H9 (cell line): ENCODE measurements at regions not wholly inside any gene's neighbourhood (a gene's known extent, or its start where the extent isn't known, plus 50 kb on each side); places are given as distances from the start of the nearest gene placed in this dataset.
A peak's percentile ranks its signal among the peaks of the same experiment; 100 is the strongest.

Source experiments
- DNase-seq: peaks from one replicate; pipeline ENCODE4 v3.0.0-alpha.2; 2017
- H2AFZ ChIP-seq: one replicate; pipeline ENCODE4 v1.6.1; 2013; ENCODE audit warnings: mild to moderate bottlenecking, low read length, control low read depth, moderate library complexity
- H2AK5ac ChIP-seq: 2 replicates; pipeline ENCODE4 v1.6.1; 2013; ENCODE audit warnings: low read length, control low read depth, mixed read lengths; ENCODE audit not compliant: insufficient read length
- H2BK120ac ChIP-seq: one replicate; pipeline ENCODE4 v1.6.1; 2013; ENCODE audit warnings: low read depth, mild to moderate bottlenecking, low read length, control low read depth, inconsistent platforms; ENCODE audit not compliant: poor library complexity, severe bottlenecking
- H2BK12ac ChIP-seq: 2 replicates; pipeline ENCODE4 v1.6.1; 2013; ENCODE audit warnings: low read length, control low read depth, mixed read lengths, low read depth; ENCODE audit not compliant: insufficient read length
- H2BK15ac ChIP-seq: 2 replicates; pipeline ENCODE4 v1.6.1; 2013; ENCODE audit warnings: low read depth, low read length, control low read depth
- H2BK20ac ChIP-seq: one replicate; pipeline ENCODE4 v1.6.1; 2013; ENCODE audit warnings: low read depth, mild to moderate bottlenecking, low read length, control low read depth, inconsistent platforms; ENCODE audit not compliant: poor library complexity, severe bottlenecking
- H2BK5ac ChIP-seq: 2 replicates; pipeline ENCODE4 v1.6.1; 2013; ENCODE audit warnings: low read length, control low read depth, mixed read lengths; ENCODE audit not compliant: insufficient read length
- H3K14ac ChIP-seq: 2 replicates; pipeline ENCODE4 v1.6.1; 2013; ENCODE audit warnings: low read length, control low read depth; ENCODE audit not compliant: insufficient read depth
- H3K18ac ChIP-seq: 2 replicates; pipeline ENCODE4 v1.6.1; 2013; ENCODE audit warnings: low read depth, mild to moderate bottlenecking, mixed read lengths, low read length, control low read depth; ENCODE audit not compliant: insufficient read length
- H3K23ac ChIP-seq: 2 replicates; pipeline ENCODE4 v1.6.1; 2013; ENCODE audit warnings: low read length, control low read depth, mixed read lengths, low read depth; ENCODE audit not compliant: insufficient read length
- H3K23me2 ChIP-seq: 2 replicates; pipeline ENCODE4 v1.6.1; 2013; ENCODE audit warnings: low read depth, mild to moderate bottlenecking, mixed read lengths, low read length, control low read depth; ENCODE audit not compliant: insufficient read length, poor library complexity, severe bottlenecking
- H3K27ac ChIP-seq: 2 replicates; pipeline ENCODE4 v1.5.1; 2013; ENCODE audit warnings: low read length, control low read depth, mixed read lengths, low read depth; ENCODE audit not compliant: insufficient read length
- H3K27me3 ChIP-seq: 2 replicates; pipeline ENCODE4 v1.6.1; 2013; ENCODE audit warnings: low read length, control low read depth, inconsistent platforms; ENCODE audit not compliant: insufficient read depth
- H3K4ac ChIP-seq: 2 replicates; pipeline ENCODE4 v1.6.1; 2013; ENCODE audit warnings: low read depth, mild to moderate bottlenecking, control low read depth, inconsistent platforms, low read length, moderate library complexity
- H3K4me1 ChIP-seq: 2 replicates; pipeline ENCODE4 v1.6.1; 2013; ENCODE audit warnings: low read length, control low read depth, inconsistent platforms; ENCODE audit not compliant: insufficient read depth
- H3K4me2 ChIP-seq: 2 replicates; pipeline ENCODE4 v1.6.1; 2013; ENCODE audit warnings: low read length, control low read depth, mixed read lengths; ENCODE audit not compliant: insufficient read length, insufficient read depth
- H3K56ac ChIP-seq: 2 replicates; pipeline ENCODE4 v1.6.1; 2013; ENCODE audit warnings: low read depth, mild to moderate bottlenecking, mixed read lengths, low read length, control low read depth; ENCODE audit not compliant: insufficient read length
- H3K79me1 ChIP-seq: 2 replicates; pipeline ENCODE4 v1.6.1; 2013; ENCODE audit warnings: low read depth, mild to moderate bottlenecking, moderate library complexity, low read length, control low read depth, inconsistent platforms; ENCODE audit not compliant: insufficient read depth, poor library complexity, severe bottlenecking
- H3K79me2 ChIP-seq: 2 replicates; pipeline ENCODE4 v1.6.1; 2013; ENCODE audit warnings: low read length, control low read depth, inconsistent platforms; ENCODE audit not compliant: insufficient read depth
- H3K9ac ChIP-seq: 2 replicates; pipeline ENCODE4 v1.6.1; 2013; ENCODE audit warnings: low read length, control low read depth, mixed read lengths; ENCODE audit not compliant: insufficient read length; ENCODE audit errors: extremely low read depth
- H3K9me3 ChIP-seq: one replicate; pipeline ENCODE4 v1.6.1; 2013; ENCODE audit warnings: low read depth, low read length, inconsistent platforms; ENCODE audit not compliant: control insufficient read depth
- H3T11ph ChIP-seq: one replicate; pipeline ENCODE4 v1.6.1; 2013; ENCODE audit warnings: mild to moderate bottlenecking, low read length, control low read depth, inconsistent platforms
- H4K20me1 ChIP-seq: one replicate; pipeline ENCODE4 v1.6.1; 2013; ENCODE audit not compliant: control insufficient read depth, insufficient read length, insufficient read depth
- H4K5ac ChIP-seq: 2 replicates; pipeline ENCODE4 v1.6.1; 2013; ENCODE audit warnings: low read depth, mild to moderate bottlenecking, mixed read lengths, low read length, control low read depth; ENCODE audit not compliant: insufficient read length
- H4K8ac ChIP-seq: replicated peaks from 2 replicates; pipeline ENCODE4 v1.6.1; 2013; ENCODE audit warnings: low read length, control low read depth, mixed read lengths, low read depth; ENCODE audit not compliant: insufficient read length
- H4K91ac ChIP-seq: 2 replicates; pipeline ENCODE4 v1.6.1; 2013; ENCODE audit warnings: low read depth, mild to moderate bottlenecking, moderate library complexity, mixed read lengths, low read length, control low read depth; ENCODE audit not compliant: insufficient read length
- H3K27ac Mint-ChIP-seq, 3 experiments: 2 replicates in 2 of 3; 3 replicates in 1 of 3; pipeline ENCODE4 v1.8.0; 2020 to 2021; ENCODE audit warnings: mixed read lengths in 3 of 3, mild to moderate bottlenecking in 1 of 3, moderate library complexity in 1 of 3
- H3K27me3 Mint-ChIP-seq: 2 replicates; pipeline ENCODE4 v1.8.0; 2021; ENCODE audit warnings: low read depth, mild to moderate bottlenecking, moderate library complexity, mixed read lengths
- H3K36me3 Mint-ChIP-seq, 3 experiments: 2 replicates in 2 of 3; 3 replicates in 1 of 3; pipeline ENCODE4 v1.8.0; 2020 to 2021; ENCODE audit warnings: low read depth in 3 of 3, mixed read lengths in 3 of 3; ENCODE audit not compliant: insufficient read depth in 1 of 3
- H3K4me1 Mint-ChIP-seq, 2 experiments: 2 replicates each; pipeline ENCODE4 v1.8.0; 2020; ENCODE audit warnings: mixed read lengths in 2 of 2
- H3K4me3 Mint-ChIP-seq, 2 experiments: 2 replicates in 1 of 2; 3 replicates in 1 of 2; pipeline ENCODE4 v1.8.0; 2020 to 2021; ENCODE audit warnings: mild to moderate bottlenecking in 2 of 2, mixed read lengths in 2 of 2, moderate library complexity in 1 of 2
- H3K9me3 Mint-ChIP-seq, 2 experiments: 2 replicates in 1 of 2; 3 replicates in 1 of 2; pipeline ENCODE4 v1.8.0; 2020; ENCODE audit warnings: mild to moderate bottlenecking in 2 of 2, mixed read lengths in 2 of 2, moderate library complexity in 1 of 2
- WGBS: extraction: QIAGEN DNeasy Blood & Tissue Kit; methylation state at CpG from one replicate; pipeline ENCODE4 v1.1.7; 2013; ENCODE audit warnings: missing lambda C conversion rate, low lambda C conversion rate, mixed read lengths; ENCODE audit not compliant: insufficient read length; ENCODE audit errors: extremely low coverage; 5-methylcytosine and 5-hydroxymethylcytosine counted together
- TF ChIP-seq, protein P1 (sequence below): fragments of 200-600 bp; sonication (generic); conservative IDR thresholded peaks from 3 replicates; pipeline ENCODE4 v1.8.0; 2021; ENCODE audit warnings: antibody characterized with exemption, mild to moderate bottlenecking

DNA sequence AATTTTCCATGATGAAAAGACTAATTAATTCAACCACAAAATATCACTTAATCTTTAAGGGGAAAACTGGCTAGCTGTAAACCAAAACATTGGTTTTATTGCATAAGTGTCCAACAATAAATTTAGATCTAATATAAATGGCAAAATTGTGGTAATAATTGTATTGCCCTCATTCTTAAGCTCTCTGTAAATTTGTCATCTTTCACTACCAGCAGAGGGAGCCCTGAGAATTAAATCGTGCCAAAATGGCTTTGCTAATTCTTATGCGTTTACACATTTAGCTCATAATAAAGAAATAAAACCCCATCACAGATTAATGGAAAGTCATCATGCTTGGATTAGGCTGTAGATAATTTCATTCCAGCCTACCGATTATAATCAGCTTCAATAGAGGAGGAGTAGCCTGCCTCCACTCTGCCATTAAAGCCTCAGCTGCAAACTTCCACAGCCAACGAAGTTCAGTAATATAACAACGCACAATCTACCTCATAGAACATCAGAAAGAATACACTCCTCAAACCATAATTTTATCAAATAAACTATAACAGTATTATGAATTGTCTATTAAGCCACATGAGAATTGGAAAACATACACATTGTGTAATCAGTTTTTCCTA, 70.0 kb upstream of the ATP5MC3 start:
- no peak overlapping the region for H2BK15ac ChIP-seq
- H2AFZ ChIP-seq, result no peak overlapping the region
- H4K91ac ChIP-seq, result no peak overlapping the region
- no peak overlapping the region for H3K56ac ChIP-seq
- no peaks in the 10 kb centered on the region for H3K9me3 ChIP-seq
- H3K23me2 ChIP-seq, result no peaks in the 10 kb centered on the region
- H3K18ac ChIP-seq, result no peak overlapping the region
- H4K8ac ChIP-seq, result no peak overlapping the region
- no peaks in the 10 kb centered on the region for H4K20me1 ChIP-seq
- no peak overlapping the region for H3T11ph ChIP-seq
- DNase-seq, result no peak
- Mint-ChIP-seq H3K27me3 (peaks cover 6% of the 10 kb centered on the region), H3K4me3 (no peak overlapping the region), H3K4me1 (no peaks in the 10 kb centered on the region), H3K27ac (no peak overlapping the region), H3K36me3 (peaks cover 0 to 5% (median 0%) of the 10 kb centered on the region in 3 experiments; a peak in 4 of 7 replicates), H3K9me3 (peaks cover 4 to 5% of the 10 kb centered on the region in 2 experiments; a peak in 4 of 5 replicates)
- H2BK120ac ChIP-seq, result no peak overlapping the region
- TF ChIP-seq, protein P1, sequence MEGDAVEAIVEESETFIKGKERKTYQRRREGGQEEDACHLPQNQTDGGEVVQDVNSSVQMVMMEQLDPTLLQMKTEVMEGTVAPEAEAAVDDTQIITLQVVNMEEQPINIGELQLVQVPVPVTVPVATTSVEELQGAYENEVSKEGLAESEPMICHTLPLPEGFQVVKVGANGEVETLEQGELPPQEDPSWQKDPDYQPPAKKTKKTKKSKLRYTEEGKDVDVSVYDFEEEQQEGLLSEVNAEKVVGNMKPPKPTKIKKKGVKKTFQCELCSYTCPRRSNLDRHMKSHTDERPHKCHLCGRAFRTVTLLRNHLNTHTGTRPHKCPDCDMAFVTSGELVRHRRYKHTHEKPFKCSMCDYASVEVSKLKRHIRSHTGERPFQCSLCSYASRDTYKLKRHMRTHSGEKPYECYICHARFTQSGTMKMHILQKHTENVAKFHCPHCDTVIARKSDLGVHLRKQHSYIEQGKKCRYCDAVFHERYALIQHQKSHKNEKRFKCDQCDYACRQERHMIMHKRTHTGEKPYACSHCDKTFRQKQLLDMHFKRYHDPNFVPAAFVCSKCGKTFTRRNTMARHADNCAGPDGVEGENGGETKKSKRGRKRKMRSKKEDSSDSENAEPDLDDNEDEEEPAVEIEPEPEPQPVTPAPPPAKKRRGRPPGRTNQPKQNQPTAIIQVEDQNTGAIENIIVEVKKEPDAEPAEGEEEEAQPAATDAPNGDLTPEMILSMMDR, result peak; percentile 81
- no peak overlapping the region for H3K27ac ChIP-seq
- H3K4me2 ChIP-seq, result no peak overlapping the region
- no peaks in the 10 kb centered on the region for H3K27me3 ChIP-seq
- H2BK20ac ChIP-seq, result no peak overlapping the region
- H3K23ac ChIP-seq, result no peak overlapping the region
- H2BK12ac ChIP-seq, result no peak overlapping the region
- no peak overlapping the region for H4K5ac ChIP-seq
- no peaks in the 10 kb centered on the region for H3K79me2 ChIP-seq
- H2AK5ac ChIP-seq, result no peak overlapping the region
- WGBS, result 0% methylated on average over 1 of the region's 5 CpGs
- H3K9ac ChIP-seq, result no peak overlapping the region
- no peak overlapping the region for H3K4ac ChIP-seq
- H3K4me1 ChIP-seq, result no peaks in the 10 kb centered on the region
- H3K14ac ChIP-seq, result no peak overlapping the region
- no peaks in the 10 kb centered on the region for H3K79me1 ChIP-seq
- no peak overlapping the region for H2BK5ac ChIP-seq
